CD4-positive, alpha-beta memory T cell (primary cell): ENCODE measurements at regions not wholly inside any gene's neighbourhood (a gene's known extent, or its start where the extent isn't known, plus 50 kb on each side); places are given as distances from the start of the nearest gene placed in this dataset.

Source experiments
- CTCF ChIA-PET: fragments of 350-600 bp; sonication (Branson Sonifier 250); formaldehyde crosslinking; loops from one replicate; lab custom pipeline; 2021; ENCODE audit warnings: inconsistent platforms; ENCODE audit not compliant: partially characterized antibody; lab: Charles Lee
- POLR2A ChIA-PET: fragments of 350-600 bp; sonication (Branson Sonifier 250); formaldehyde crosslinking; loops from one replicate; lab custom pipeline; 2021; ENCODE audit not compliant: partially characterized antibody; lab: Charles Lee
- DNase-seq, 5 donors: peaks; one replicate each; pipeline versions ENCODE4 v3.0.0 to v3.0.0-alpha.2; 2020 to 2022; ENCODE audit warnings: mixed read lengths in 1 of 5
- H3K27ac ChIP-seq: one replicate; pipeline ENCODE4 v1.7.0; 2013; ENCODE audit warnings: low read depth, low read length
- H3K27me3 ChIP-seq: 2 replicates; pipeline ENCODE4 v1.7.0; 2013; ENCODE audit warnings: mild to moderate bottlenecking, low read length, moderate library complexity; ENCODE audit not compliant: insufficient read depth
- H3K36me3 ChIP-seq: 2 replicates; pipeline ENCODE4 v1.7.0; 2013; ENCODE audit warnings: mild to moderate bottlenecking, low read length, moderate library complexity; ENCODE audit not compliant: insufficient read depth
- H3K4me1 ChIP-seq: 2 replicates; pipeline ENCODE4 v1.7.0; 2013; ENCODE audit warnings: mild to moderate bottlenecking, low read length, moderate library complexity; ENCODE audit not compliant: insufficient read depth
- H3K4me3 ChIP-seq, 2 donors: one replicate each; pipeline ENCODE4 v1.7.0; 2013; ENCODE audit warnings: low read length in 2 of 2, mild to moderate bottlenecking in 1 of 2
- H3K9me3 ChIP-seq, 2 donors: one replicate each; pipeline ENCODE4 v1.7.0; 2013; ENCODE audit warnings: low read length in 2 of 2, control low read depth in 1 of 2; ENCODE audit not compliant: control insufficient read depth in 1 of 2
- H3K27ac Mint-ChIP-seq, 7 donors: one replicate each; pipeline ENCODE4 v1.8.0; 2020 to 2021; ENCODE audit warnings: mixed read lengths in 7 of 7, mild to moderate bottlenecking in 6 of 7, inconsistent platforms in 3 of 7, moderate library complexity in 3 of 7
- H3K27me3 Mint-ChIP-seq, 2 donors: one replicate each; pipeline ENCODE4 v1.8.0; 2020 to 2021; ENCODE audit warnings: mixed read lengths in 2 of 2
- H3K36me3 Mint-ChIP-seq, 2 donors: one replicate each; pipeline ENCODE4 v1.8.0; 2020 to 2021; ENCODE audit warnings: mixed read lengths in 2 of 2, inconsistent platforms in 1 of 2, mild to moderate bottlenecking in 1 of 2
- H3K4me1 Mint-ChIP-seq, 4 donors: one replicate each; pipeline ENCODE4 v1.8.0; 2020 to 2021; ENCODE audit warnings: mixed read lengths in 4 of 4, mild to moderate bottlenecking in 1 of 4
- H3K4me3 Mint-ChIP-seq, 8 donors: one replicate each; pipeline ENCODE4 v1.8.0; 2020 to 2021; ENCODE audit warnings: mixed read lengths in 8 of 8, mild to moderate bottlenecking in 7 of 8, moderate library complexity in 6 of 8, inconsistent platforms in 3 of 8
- H3K9me3 Mint-ChIP-seq, 8 donors: one replicate each; pipeline ENCODE4 v1.8.0; 2020 to 2021; ENCODE audit warnings: mixed read lengths in 8 of 8, mild to moderate bottlenecking in 5 of 8, inconsistent platforms in 3 of 8, moderate library complexity in 1 of 8
- intact Hi-C: fragments of 100-400 bp; cut with micrococcal nuclease; formaldehyde crosslinking; loops from one replicate; pipeline ENCODE4 v1.15.1; 2023

DNA sequence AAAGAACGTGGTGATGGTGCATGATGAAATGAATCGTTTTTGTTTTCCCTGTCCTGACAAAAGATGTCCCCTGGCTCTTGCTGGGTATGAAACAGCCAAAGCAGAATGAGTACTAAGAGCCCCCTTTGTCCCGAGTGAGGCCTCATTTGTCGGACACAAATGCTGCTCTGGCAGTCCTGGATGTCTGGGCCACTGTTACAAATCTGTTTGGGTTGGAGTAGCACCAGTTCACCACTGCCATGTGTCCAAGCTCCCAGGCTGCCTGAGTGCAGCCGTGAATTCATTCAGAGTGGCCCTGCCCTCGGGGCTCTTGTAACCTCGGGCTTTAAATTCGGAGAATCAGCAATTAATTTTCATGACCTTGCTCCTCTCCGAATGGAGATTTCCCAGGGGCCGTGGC lies 182.4 kb downstream of the NUFIP1 start:
- CTCF ChIA-PET = no interaction called here

DNA sequence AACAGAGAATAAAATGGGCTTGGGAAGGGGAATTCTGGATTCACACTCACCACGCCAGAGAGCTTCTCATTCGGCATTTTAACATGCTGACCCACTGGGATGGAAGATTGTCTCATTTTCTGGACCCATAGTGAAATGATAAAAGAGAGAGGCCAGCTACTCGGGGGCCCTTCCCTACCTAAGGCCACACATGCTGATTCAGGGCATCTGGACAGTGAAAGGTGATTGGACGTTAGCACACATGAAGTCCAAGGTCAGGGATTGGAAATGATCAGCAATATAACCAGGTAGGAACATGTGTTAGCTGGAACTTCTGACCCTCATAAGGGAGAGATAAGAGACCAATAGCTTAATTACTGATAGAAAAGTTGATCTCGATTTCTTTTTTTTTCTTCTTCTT lies 183.7 kb downstream of the NUFIP1 start:
- ChIA-PET POLR2A (no interaction called here), CTCF (interaction anchor here (1.0 kb wide), 1 partner anchor 322 kb away, joined by 3 read pairs; no protein-coding TSS in a partner anchor)
- Histone ChIP-seq H3K4me3 (no peak overlapping the region), H3K4me1 (no peaks in the 10 kb centered on the region), H3K27ac (no peak overlapping the region), H3K27me3 (no peaks in the 10 kb centered on the region), H3K9me3 (no peaks in the 10 kb centered on the region), H3K36me3 (no peaks in the 10 kb centered on the region)
- H3K27ac Mint-ChIP-seq = no peak overlapping the region
- H3K4me3 Mint-ChIP-seq = no peak overlapping the region
- no peaks in the 10 kb centered on the region for H3K4me1 Mint-ChIP-seq
- intact Hi-C loops = no loop called here
- no peaks in the 10 kb centered on the region for H3K36me3 Mint-ChIP-seq
- no peak for DNase-seq
- peaks cover 0 to 1% (median 0%) of the 10 kb centered on the region in 8 donors for H3K9me3 Mint-ChIP-seq
- H3K27me3 Mint-ChIP-seq = peaks cover 2 to 3% of the 10 kb centered on the region in 2 donors

More for the DNA sequence above, 182.4 kb downstream of the NUFIP1 start:
- Mint-ChIP-seq H3K9me3 (peaks cover 0 to 1% (median 0%) of the 10 kb centered on the region in 8 donors), H3K27me3 (peaks cover 2 to 3% of the 10 kb centered on the region in 2 donors), H3K36me3 (no peaks in the 10 kb centered on the region), H3K4me3 (no peak overlapping the region), H3K27ac (no peak overlapping the region), H3K4me1 (no peaks in the 10 kb centered on the region)
- H3K4me1 ChIP-seq = no peaks in the 10 kb centered on the region
- H3K27me3 ChIP-seq = no peaks in the 10 kb centered on the region
- no peaks in the 10 kb centered on the region for H3K36me3 ChIP-seq
- intact Hi-C loops = no loop called here
- POLR2A ChIA-PET = no interaction called here
- no peak overlapping the region for H3K27ac ChIP-seq
- no peaks in the 10 kb centered on the region for H3K9me3 ChIP-seq
- no peak for DNase-seq
- no peak overlapping the region for H3K4me3 ChIP-seq

- Histone ChIP-seq H3K27ac (no peak overlapping the region), H3K27me3 (no peaks in the 10 kb centered on the region), H3K4me3 (no peak overlapping the region), H3K9me3 (no peaks in the 10 kb centered on the region), H3K36me3 (no peaks in the 10 kb centered on the region), H3K4me1 (no peaks in the 10 kb centered on the region)
- peaks cover 1 to 2% of the 10 kb centered on the region in 2 donors for H3K27me3 Mint-ChIP-seq
- intact Hi-C loops = no loop called here
- DNase-seq = no peak
- no peak overlapping the region for H3K27ac Mint-ChIP-seq
- ChIA-PET CTCF (no interaction called here), POLR2A (no interaction called here)
- peaks cover 0 to 1% (median 0%) of the 10 kb centered on the region in 8 donors for H3K9me3 Mint-ChIP-seq
- H3K4me3 Mint-ChIP-seq = no peak overlapping the region
- no peaks in the 10 kb centered on the region for H3K36me3 Mint-ChIP-seq
- H3K4me1 Mint-ChIP-seq = no peaks in the 10 kb centered on the region
Observed at GRCh38 chr13:44803390-44803789, 185.9 kb downstream of the NUFIP1 start.

GRCh38 chr13:44802491-44802890 lies 186.8 kb downstream of the NUFIP1 start:
- intact Hi-C loops = no loop called here
- H3K27ac Mint-ChIP-seq = peak overlapping the region in 1 of 7 donors; percentile 32

GRCh38 chr13:44801990-44802389 lies 187.3 kb downstream of the NUFIP1 start:
- no peaks in the 10 kb centered on the region for H3K4me1 ChIP-seq
- H3K27me3 Mint-ChIP-seq = peaks cover 1 to 2% of the 10 kb centered on the region in 2 donors
- no peak overlapping the region for H3K27ac Mint-ChIP-seq
- ChIA-PET CTCF (no interaction called here), POLR2A (no interaction called here)
- no peak overlapping the region for H3K27ac ChIP-seq
- no peak overlapping the region for H3K4me3 ChIP-seq
- intact Hi-C loops = no loop called here
- no peaks in the 10 kb centered on the region for H3K36me3 ChIP-seq
- no peak overlapping the region for H3K4me3 Mint-ChIP-seq
- H3K36me3 Mint-ChIP-seq = no peaks in the 10 kb centered on the region
- DNase-seq = no peak
- no peaks in the 10 kb centered on the region for H3K27me3 ChIP-seq
- no peaks in the 10 kb centered on the region for H3K9me3 ChIP-seq
- no peaks in the 10 kb centered on the region for H3K4me1 Mint-ChIP-seq
- H3K9me3 Mint-ChIP-seq = peaks cover 0 to 1% (median 0%) of the 10 kb centered on the region in 8 donors

More at GRCh38 chr13:44802491-44802890, 186.8 kb downstream of the NUFIP1 start:
- CTCF ChIA-PET = no interaction called here
- Histone ChIP-seq H3K4me3 (no peak overlapping the region), H3K27me3 (no peaks in the 10 kb centered on the region), H3K27ac (no peak overlapping the region), H3K4me1 (no peaks in the 10 kb centered on the region), H3K36me3 (no peaks in the 10 kb centered on the region), H3K9me3 (no peaks in the 10 kb centered on the region)
- peaks cover 0 to 1% (median 0%) of the 10 kb centered on the region in 8 donors for H3K9me3 Mint-ChIP-seq
- DNase-seq = no peak
- POLR2A ChIA-PET = no interaction called here
- H3K27me3 Mint-ChIP-seq = peaks cover 1 to 2% of the 10 kb centered on the region in 2 donors
- no peak overlapping the region for H3K4me3 Mint-ChIP-seq
- no peaks in the 10 kb centered on the region for H3K36me3 Mint-ChIP-seq
- H3K4me1 Mint-ChIP-seq = no peaks in the 10 kb centered on the region

GRCh38 chr13:44800626-44801025 lies 188.6 kb downstream of the NUFIP1 start:
- Mint-ChIP-seq H3K4me3 (no peak overlapping the region), H3K27me3 (peaks cover 1 to 2% of the 10 kb centered on the region in 2 donors)

DNA sequence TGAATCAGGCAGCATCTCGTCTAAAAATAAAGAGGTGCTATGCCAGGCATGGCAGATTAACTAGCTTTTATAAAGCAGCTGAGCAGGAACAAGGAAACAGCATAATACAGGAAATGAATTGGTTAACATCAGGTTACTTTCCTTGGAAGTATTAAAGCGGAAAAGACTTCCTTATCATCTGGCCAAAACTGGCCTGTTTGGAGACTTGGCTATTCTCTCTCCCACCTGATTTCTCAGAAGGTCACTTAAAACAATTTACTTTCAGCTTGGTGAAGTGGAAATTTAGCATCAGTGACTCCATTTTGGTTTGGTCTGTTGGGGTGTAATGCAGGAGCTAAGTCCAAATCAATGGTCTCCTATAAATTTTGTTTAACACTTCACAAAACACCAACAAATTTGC lies 191.6 kb downstream of the NUFIP1 start:
- no peak overlapping the region for H3K4me3 Mint-ChIP-seq
- POLR2A ChIA-PET = no interaction called here
- Histone ChIP-seq H3K4me1 (no peaks in the 10 kb centered on the region), H3K27me3 (no peaks in the 10 kb centered on the region), H3K27ac (no peak overlapping the region), H3K36me3 (no peaks in the 10 kb centered on the region), H3K9me3 (no peaks in the 10 kb centered on the region), H3K4me3 (no peak overlapping the region)
- H3K9me3 Mint-ChIP-seq = no peaks in the 10 kb centered on the region
- DNase-seq = no peak
- no peaks in the 10 kb centered on the region for H3K36me3 Mint-ChIP-seq
- intact Hi-C loops = no loop called here
- H3K27me3 Mint-ChIP-seq = no peaks in the 10 kb centered on the region
- no peak overlapping the region for H3K27ac Mint-ChIP-seq
- CTCF ChIA-PET = no interaction called here
- no peaks in the 10 kb centered on the region for H3K4me1 Mint-ChIP-seq

More at GRCh38 chr13:44800626-44801025, 188.6 kb downstream of the NUFIP1 start:
- Histone ChIP-seq H3K4me3 (no peak overlapping the region), H3K4me1 (no peaks in the 10 kb centered on the region), H3K9me3 (no peaks in the 10 kb centered on the region), H3K27ac (no peak overlapping the region), H3K36me3 (no peaks in the 10 kb centered on the region), H3K27me3 (no peaks in the 10 kb centered on the region)
- no peak for DNase-seq
- Mint-ChIP-seq H3K36me3 (no peaks in the 10 kb centered on the region), H3K9me3 (peaks cover 0 to 1% (median 0%) of the 10 kb centered on the region in 8 donors), H3K4me1 (no peaks in the 10 kb centered on the region), H3K27ac (no peak overlapping the region)
- POLR2A ChIA-PET = no interaction called here
- CTCF ChIA-PET = no interaction called here
- intact Hi-C loops = no loop called here
